Kidney epithelial cell (primary cell): ENCODE measurements at regions not wholly inside any gene's neighbourhood (a gene's known extent, or its start where the extent isn't known, plus 50 kb on each side); places are given as distances from the start of the nearest gene placed in this dataset.

Source experiments
- DNase-seq: peaks from one replicate; pipeline ENCODE4 v3.0.0-alpha.2; 2010; ENCODE audit warnings: low read depth
- H3K27me3 ChIP-seq: 2 replicates; pipeline ENCODE4 v1.6.0; 2011; ENCODE audit warnings: low read length; ENCODE audit not compliant: control insufficient read depth, insufficient read depth
- H3K36me3 ChIP-seq: 2 replicates; pipeline ENCODE4 v1.5.1; 2011; ENCODE audit warnings: low read length; ENCODE audit not compliant: control insufficient read depth, insufficient read depth
- H3K4me3 ChIP-seq: 2 replicates; pipeline ENCODE4 v1.5.1; 2011; ENCODE audit warnings: low read depth, mild to moderate bottlenecking, control low read depth, low read length
- CTCF ChIP-seq: IDR thresholded peaks from 2 replicates; pipeline ENCODE4 v1.5.1; 2011; ENCODE audit warnings: mild to moderate bottlenecking, moderate library complexity, low read length, control low read depth, inconsistent platforms; ENCODE audit not compliant: insufficient read depth, poor library complexity, severe bottlenecking

GRCh38 chr10:44723619-44724325 lies 187.4 kb upstream of the TMEM72 start:
- H3K4me3 ChIP-seq, result no peak overlapping the region
- DNase-seq, result no peak
- no peak for TF ChIP-seq CTCF
- H3K27me3 ChIP-seq, result no peaks in the 10 kb centered on the region
- H3K36me3 ChIP-seq, result no peaks in the 10 kb centered on the region

- no peak for DNase-seq
- no peak for TF ChIP-seq CTCF
- H3K36me3 ChIP-seq, result no peaks in the 10 kb centered on the region
Measured at GRCh38 chr10:44724415-44725174, 186.5 kb upstream of the TMEM72 start.

GRCh38 chr10:44725404-44725803 lies 185.7 kb upstream of the TMEM72 start:
- no peaks in the 10 kb centered on the region for H3K27me3 ChIP-seq
- H3K36me3 ChIP-seq, result no peaks in the 10 kb centered on the region
- no peak for TF ChIP-seq CTCF
- no peak overlapping the region for H3K4me3 ChIP-seq
- DNase-seq, result no peak

More at GRCh38 chr10:44724415-44725174, 186.5 kb upstream of the TMEM72 start:
- Histone ChIP-seq H3K4me3 (no peak overlapping the region), H3K27me3 (no peaks in the 10 kb centered on the region)

- Histone ChIP-seq H3K36me3 (no peaks in the 10 kb centered on the region), H3K4me3 (no peak overlapping the region), H3K27me3 (no peaks in the 10 kb centered on the region)
- no peak for DNase-seq
- TF ChIP-seq CTCF, result no peak
Measured at GRCh38 chr10:44731283-44731682, 179.9 kb upstream of the TMEM72 start.

GRCh38 chr10:44733501-44734488 lies 177.3 kb upstream of the TMEM72 start:
- peak; percentile 70 for TF ChIP-seq CTCF
- DNase-seq, result no peak

More at GRCh38 chr10:44733501-44734488, 177.3 kb upstream of the TMEM72 start:
- Histone ChIP-seq H3K4me3 (no peak overlapping the region), H3K27me3 (no peaks in the 10 kb centered on the region), H3K36me3 (no peaks in the 10 kb centered on the region)
